ENCODE measurements at regions not wholly inside any gene's neighbourhood (a gene's known extent, or its start where the extent isn't known, plus 50 kb on each side); places are given as distances from the start of the nearest gene placed in this dataset.
"Not testable (repeated sequence)": the region's sequence is repeated elsewhere in the genome, so short reads cannot be mapped to it uniquely, and the experiment has no call there.

DNA sequence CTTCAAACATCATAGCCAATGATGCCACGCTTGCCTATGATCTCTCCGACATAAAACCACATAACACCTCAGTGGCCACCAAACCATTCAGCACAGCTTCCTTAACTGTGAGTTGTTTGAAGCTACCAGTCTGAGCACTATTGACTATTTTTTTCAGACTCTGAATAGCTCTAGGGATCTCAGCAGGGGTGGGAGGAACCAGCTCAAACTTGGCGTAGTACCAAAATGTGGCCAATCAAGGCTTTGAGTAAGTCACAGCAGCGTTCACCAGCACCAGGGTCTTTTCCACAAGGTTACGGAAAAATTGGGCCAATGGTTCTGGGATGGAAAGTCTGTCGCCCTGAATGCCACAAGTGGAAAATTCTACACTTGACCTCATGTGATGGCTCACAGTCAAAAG lies 70.6 kb downstream of the SMPDL3A start:
- DNase-seq = no peak

GRCh38 chr6:122861594-122861993 lies 72.5 kb downstream of the SMPDL3A start:
- no peak for DNase-seq

DNA sequence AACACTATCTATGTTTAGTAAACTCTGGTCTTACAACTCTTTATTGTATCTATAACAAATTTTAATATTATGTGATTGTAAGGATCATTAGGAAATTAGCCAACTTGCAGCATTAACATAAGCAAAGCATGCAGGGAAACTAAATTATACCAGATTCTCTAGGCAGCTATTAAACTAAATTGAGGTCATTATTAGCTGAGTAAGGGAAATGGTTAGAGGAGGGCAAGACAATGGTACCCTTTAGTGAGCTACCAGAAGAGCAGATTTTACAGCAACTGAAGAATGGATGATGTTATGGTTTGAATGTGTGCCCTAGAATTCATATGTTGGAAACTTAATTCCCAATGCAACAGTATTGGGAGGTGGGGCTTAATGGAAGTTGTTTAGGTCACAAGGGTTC lies 79.1 kb downstream of the SMPDL3A start:
- no peak for DNase-seq

DNA sequence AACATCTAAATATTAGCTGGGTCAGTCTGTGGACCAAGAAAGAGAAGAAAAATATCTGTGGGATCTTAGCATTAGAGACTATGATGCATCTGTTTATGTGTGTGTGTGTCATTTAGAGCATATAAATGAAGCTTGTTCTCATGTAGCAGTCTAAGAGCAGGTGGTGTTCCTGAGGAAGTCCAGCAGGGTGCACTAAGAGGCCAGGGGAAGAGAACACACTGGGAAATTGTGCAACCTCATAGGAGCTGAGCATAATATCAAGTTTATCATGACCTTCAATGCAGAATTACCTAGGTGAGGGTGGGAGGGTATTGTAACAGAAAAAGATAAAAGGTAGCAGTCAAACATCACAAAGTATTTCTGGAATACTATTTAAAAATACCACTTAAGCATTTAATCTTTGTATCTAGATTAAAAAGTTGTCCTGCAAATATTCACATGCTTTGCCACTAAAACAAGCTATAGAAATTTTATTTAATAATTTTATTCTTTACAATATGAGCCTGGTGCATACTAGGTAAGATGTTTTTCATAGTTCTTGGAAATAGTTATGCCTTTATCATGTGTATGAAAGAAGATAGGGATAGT lies 80.5 kb downstream of the SMPDL3A start:
- peak; percentile 18 for DNase-seq

- DNase-seq = no peak
Measured at GRCh38 chr6:122871079-122871478, 82.0 kb downstream of the SMPDL3A start.

- DNase-seq = no peak
Measured at GRCh38 chr6:122872311-122872710, 83.3 kb downstream of the SMPDL3A start.

DNA sequence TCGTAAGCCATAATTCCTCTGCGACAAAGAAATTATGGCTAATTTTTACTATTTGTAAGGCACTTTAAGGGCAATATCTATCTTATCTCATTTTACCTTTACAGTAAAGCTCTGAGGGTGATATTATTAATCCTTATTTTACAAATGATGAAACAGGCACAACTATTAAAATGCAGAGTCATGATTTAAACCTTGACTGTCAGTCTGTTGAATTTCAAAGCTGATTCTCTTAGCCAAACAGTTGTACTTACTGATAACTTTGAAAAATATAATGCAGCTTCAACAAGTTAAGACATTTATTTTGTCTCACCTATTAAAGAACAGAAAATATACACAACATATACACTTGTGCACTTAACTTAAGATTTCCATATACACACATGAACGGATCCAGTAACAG lies 88.2 kb downstream of the SMPDL3A start:
- no peak for DNase-seq

GRCh38 chr6:122878796-122879195 lies 89.7 kb downstream of the SMPDL3A start:
- no peak for DNase-seq

GRCh38 chr6:122886481-122886880 lies 97.4 kb downstream of the SMPDL3A start:
- no peak for DNase-seq

DNA sequence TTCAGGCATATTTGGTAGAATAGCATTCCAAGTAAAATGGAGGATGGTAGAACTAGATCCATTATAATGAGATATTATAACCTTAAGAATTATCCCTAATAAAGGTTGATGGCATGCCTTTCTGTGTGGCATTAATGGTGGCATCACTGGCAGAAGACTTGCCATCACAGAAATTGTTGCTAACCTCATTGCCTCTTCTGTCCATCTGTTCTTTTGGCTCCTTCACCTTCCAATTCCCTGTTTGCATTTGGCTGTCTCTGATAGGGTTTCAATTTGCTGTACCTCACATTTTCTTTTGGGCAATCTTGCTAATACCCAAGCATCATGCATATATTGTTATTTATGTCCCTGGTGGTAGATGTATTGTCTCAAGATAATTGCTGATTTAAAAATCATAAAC lies 98.9 kb downstream of the SMPDL3A start:
- no peak for DNase-seq

- not testable (repeated sequence) for DNase-seq
Measured at GRCh38 chr6:122888680-122889079, 99.6 kb downstream of the SMPDL3A start.

GRCh38 chr6:122890250-122890649 lies 101.2 kb downstream of the SMPDL3A start:
- no peak for DNase-seq

- no peak for DNase-seq
Measured at GRCh38 chr6:122894791-122895190, 101.2 kb upstream of the CLVS2 start.

GRCh38 chr6:122902326-122902725 lies 93.7 kb upstream of the CLVS2 start:
- DNase-seq = no peak

DNA sequence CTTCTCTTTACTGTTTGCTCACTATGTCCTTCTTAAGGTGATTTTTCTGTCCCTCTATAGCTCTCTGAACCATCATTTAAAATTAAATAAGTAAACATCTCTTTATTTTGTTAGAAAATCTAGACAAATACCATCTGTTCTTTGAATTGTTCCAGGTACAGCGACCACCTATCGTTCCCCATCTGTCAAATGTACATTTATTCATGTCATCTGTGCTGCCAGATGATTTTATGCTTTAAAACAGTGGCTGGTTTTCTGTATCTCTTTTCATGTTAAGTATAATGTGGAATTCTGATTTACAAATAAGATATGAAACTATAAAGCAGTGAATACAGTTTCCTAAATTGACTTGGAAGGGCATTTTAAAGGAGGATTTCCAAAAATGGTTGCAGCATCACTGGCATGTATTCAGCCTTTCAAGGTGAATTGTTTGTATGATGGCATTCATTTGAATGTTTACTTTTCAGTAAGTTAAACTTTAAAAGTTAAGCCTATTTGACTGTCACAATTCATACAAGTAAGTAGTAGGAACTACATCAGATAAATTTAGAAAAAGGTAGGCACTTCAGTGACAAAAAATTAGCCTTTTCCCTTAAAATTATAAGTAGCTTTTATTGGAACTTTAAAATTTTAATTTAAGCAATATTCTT lies 92.6 kb upstream of the CLVS2 start:
- DNase-seq = no peak

- no peak for DNase-seq
Measured at GRCh38 chr6:122904166-122904565, 91.9 kb upstream of the CLVS2 start.

DNA sequence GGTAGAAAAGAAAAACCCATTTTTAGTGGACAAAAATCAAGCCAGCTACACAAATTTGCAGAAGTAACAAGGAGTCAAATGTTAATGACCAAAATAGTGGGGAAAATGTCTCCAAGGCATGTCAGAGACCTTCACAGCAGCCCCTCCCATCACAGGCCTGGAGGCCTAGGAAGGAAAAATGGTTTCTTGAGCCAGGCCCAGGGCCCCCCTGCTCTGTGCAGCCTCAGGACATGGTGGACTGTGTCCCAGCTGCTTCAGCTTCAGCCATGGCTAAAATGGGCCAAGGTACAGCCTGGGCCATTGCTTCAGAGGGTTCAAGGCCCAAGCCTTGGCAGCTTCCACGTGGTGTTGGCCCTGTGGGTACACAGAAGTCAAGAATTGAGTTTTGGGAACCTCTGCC lies 82.5 kb upstream of the CLVS2 start:
- DNase-seq = no peak

- DNase-seq = no peak
Measured at GRCh38 chr6:122918714-122919113, 77.3 kb upstream of the CLVS2 start.

DNA sequence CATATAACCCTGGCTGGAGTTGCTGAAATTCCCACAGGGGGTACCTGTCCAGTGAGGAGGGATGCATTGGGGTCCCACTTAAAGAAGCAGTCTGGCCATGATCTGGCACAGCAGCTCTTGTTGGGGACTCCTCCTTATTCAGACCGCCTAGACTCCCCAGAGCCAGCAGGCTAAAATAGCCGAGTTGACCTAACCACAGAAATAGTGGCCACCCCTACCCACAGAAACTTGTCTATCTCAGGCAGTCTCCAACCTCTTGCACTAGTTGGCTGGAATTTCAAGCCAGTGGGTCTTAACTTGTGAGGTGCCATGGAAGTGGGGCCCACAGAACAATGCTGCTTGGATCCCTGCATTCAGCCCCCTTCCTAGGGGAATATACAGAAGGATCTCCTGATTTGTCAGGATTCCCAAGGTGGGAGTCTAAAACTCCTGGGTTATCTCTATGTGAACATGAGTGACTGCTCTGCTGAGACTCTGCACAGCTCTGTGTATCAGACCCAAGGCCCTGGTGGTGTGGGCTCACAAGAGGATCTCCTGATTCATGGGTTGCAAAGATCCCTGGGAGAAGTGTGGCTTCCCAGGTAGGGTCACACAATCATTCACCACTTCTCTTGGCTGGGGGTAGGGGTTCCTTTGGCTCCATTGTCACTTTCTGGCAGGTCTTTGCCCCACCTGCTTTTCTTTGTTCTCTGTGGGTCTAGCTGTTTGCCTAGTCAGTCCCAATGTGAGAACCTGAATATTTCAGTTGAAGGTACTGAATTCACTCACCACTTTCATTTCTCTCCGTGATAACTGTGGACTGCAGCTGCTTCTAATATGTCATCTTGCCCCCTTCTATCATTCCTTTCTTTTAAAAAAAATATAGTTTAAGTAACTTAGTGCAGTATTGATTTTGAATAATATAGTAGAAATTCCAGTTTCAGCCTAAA lies 65.5 kb upstream of the CLVS2 start:
- no peak for DNase-seq

DNA sequence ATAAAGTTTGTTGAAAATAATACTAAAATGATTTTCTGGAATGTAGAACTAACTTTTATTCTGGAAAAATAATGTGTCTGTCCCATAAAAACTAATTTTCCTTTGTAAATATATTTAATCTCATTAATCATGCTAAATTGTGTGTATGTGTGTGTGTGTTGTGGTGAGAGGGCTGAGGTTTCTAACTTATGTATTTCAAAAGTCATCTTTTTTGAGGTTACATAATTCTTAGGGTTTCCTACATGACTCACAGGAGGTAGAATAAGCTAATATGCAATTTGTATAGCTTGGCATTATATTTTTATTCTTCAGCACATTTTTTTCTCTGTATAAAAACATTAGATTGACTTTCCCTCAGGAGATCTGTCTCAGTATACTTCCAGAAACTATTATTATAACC lies 64.1 kb upstream of the CLVS2 start:
- DNase-seq = no peak

- not testable (repeated sequence) for DNase-seq
Measured at GRCh38 chr6:122944936-122945335, 51.1 kb upstream of the CLVS2 start.
